GM12891 (cell line): ENCODE measurements at regions not wholly inside any gene's neighbourhood (a gene's known extent, or its start where the extent isn't known, plus 50 kb on each side); places are given as distances from the start of the nearest gene placed in this dataset.

Experiments
- POLR2A ChIP-seq: IDR thresholded peaks from 2 replicates; pipeline ENCODE4 v1.6.1; 2011; ENCODE audit warnings: low read depth, low read length, control low read depth
- POLR2AphosphoS5 ChIP-seq: IDR thresholded peaks from 2 replicates; pipeline ENCODE4 v1.6.1; 2011; ENCODE audit warnings: low read depth, low read length, control low read depth
- TAF1 ChIP-seq: IDR thresholded peaks from 2 replicates; pipeline ENCODE4 v1.6.1; 2011; ENCODE audit warnings: low read depth, low read length, control low read depth

GRCh38 chrX:95919605-95920004 is 765.0 kb upstream of the DIAPH2 start:
- no peak for TF ChIP-seq POLR2A
- no peak for TF ChIP-seq POLR2AphosphoS5
- TF ChIP-seq TAF1, result no peak
